ENCODE measurements at regions not wholly inside any gene's neighbourhood (a gene's known extent, or its start where the extent isn't known, plus 50 kb on each side); places are given as distances from the start of the nearest gene placed in this dataset.

GRCh38 chr13:37361608-37362007 is 237.0 kb downstream of the POSTN start:
- no peak for DNase-seq
- Histone ChIP-seq H3K9ac (no peak overlapping the region), H4K20me1 (ENCODE audit: insufficient read depth) (no peaks in the 10 kb centered on the region), H3F3A (ENCODE audit: insufficient read depth) (no peaks in the 10 kb centered on the region), H3K36me3 (ENCODE audit: low read depth) (no peaks in the 10 kb centered on the region), H3K4me3 (no peak overlapping the region), H2AFZ (0 out of 2 replicates have a peak overlapping the region, but pooled peaks have one; percentile 72), H3K9me3 (ENCODE audit: low read depth) (no peaks in the 10 kb centered on the region), H3K27ac (no peak overlapping the region), H3K27me3 (replicated peaks; ENCODE audit: insufficient read depth) (no peaks in the 10 kb centered on the region), H3K4me2 (ENCODE audit: unreplicated experiment) (no peak overlapping the region), H3K79me2 (ENCODE audit: insufficient read depth) (no peaks in the 10 kb centered on the region), H3K4me1 (ENCODE audit: insufficient read depth) (peaks cover 19% of the 10 kb centered on the region), H3K9me2 (ENCODE audit: insufficient read depth) (0 out of 2 replicates have a peak, but pooled peaks cover 4% of the 10 kb centered on the region)
- in situ Hi-C loops (cut with MboI): no loop called here
- 96 to 98% methylated on average over 3 of the region's 3 CpGs for whole genome bisulfite sequencing, 2 experiments (ENCODE audit: low coverage in 1 of 2, low lambda C conversion rate in 2 of 2, missing lambda C conversion rate in 2 of 2)
- TF ChIP-seq EZH2 (IDR thresholded peaks at IDR 0.05; ENCODE audit: insufficient read depth, poor library complexity, severe bottlenecking): no peak
- TF ChIP-seq EZH2phosphoT487 (IDR thresholded peaks at IDR 0.05; ENCODE audit: insufficient read depth, low read depth): no peak

DNA sequence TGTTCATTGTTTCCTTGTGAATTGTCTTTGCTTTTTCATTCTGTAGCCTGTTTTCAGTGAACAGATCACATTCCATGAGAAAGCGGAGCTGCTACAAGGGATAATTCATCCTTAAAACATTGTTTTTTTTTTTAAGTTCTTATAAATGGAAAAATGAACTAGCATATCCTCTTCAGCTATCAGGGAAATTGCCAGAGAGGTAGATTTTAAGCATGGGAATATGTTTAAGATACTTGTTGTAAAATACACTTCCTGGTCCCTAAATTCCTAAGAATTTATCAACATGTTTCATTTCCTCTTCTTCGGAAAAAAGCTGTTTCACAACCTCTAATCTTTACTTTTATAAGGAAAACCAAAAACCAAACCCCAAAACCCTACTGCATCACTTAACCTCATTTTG is 238.0 kb downstream of the POSTN start:
- no peaks in the 10 kb centered on the region for H3F3A ChIP-seq (ENCODE audit: insufficient read depth)
- TF ChIP-seq EZH2phosphoT487 (IDR thresholded peaks at IDR 0.05; ENCODE audit: insufficient read depth, low read depth) (no peak), EZH2 (IDR thresholded peaks at IDR 0.05; ENCODE audit: insufficient read depth, poor library complexity, severe bottlenecking) (no peak)
- H3K9me2 ChIP-seq (ENCODE audit: insufficient read depth): 0 out of 2 replicates have a peak, but pooled peaks cover 4% of the 10 kb centered on the region
- H3K27me3 ChIP-seq (replicated peaks; ENCODE audit: insufficient read depth): no peaks in the 10 kb centered on the region
- H3K4me3 ChIP-seq: peak overlapping the region; percentile 4; the same call in 1 of the 2 replicates
- peaks cover 19% of the 10 kb centered on the region for H3K4me1 ChIP-seq (ENCODE audit: insufficient read depth)
- peak overlapping the region; percentile 72 for H2AFZ ChIP-seq
- H3K36me3 ChIP-seq (ENCODE audit: low read depth): no peaks in the 10 kb centered on the region
- DNase-seq: peak; percentile 19
- in situ Hi-C loops (cut with MboI): no loop called here
- WGBS, 2 experiments (ENCODE audit: low coverage in 1 of 2, low lambda C conversion rate in 2 of 2, missing lambda C conversion rate in 2 of 2): 49 to 50% methylated on average over 2 of the region's 2 CpGs
- peak overlapping the region; percentile 52 for H3K4me2 ChIP-seq (ENCODE audit: unreplicated experiment)
- H3K9me3 ChIP-seq (ENCODE audit: low read depth): no peaks in the 10 kb centered on the region
- H3K9ac ChIP-seq: no peak overlapping the region
- H3K27ac ChIP-seq: no peak overlapping the region
- H4K20me1 ChIP-seq (ENCODE audit: insufficient read depth): no peaks in the 10 kb centered on the region
- no peaks in the 10 kb centered on the region for H3K79me2 ChIP-seq (ENCODE audit: insufficient read depth)

DNA sequence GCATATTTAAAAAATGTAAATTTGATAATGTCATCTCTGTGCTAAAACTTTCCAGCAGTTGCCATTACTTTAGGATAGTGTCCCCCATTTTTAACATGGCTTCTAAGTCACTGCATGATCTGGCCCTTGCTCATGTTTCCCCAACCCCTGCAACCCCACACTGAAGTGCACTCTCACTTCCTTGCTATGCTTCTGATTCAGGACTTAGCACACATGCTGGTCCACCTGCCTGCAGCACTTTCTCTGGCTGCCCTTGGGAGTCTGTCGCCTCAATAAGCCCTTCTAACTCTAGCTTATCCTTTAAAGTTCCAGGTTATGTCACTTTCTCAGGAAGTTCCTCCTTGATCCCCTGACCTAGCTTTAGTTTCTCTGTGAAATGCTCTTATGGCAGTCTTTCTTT is 241.0 kb downstream of the POSTN start:
- peak; percentile 13 for DNase-seq
- in situ Hi-C loops (cut with MboI): no loop called here
- H3K79me2 ChIP-seq (ENCODE audit: insufficient read depth): no peaks in the 10 kb centered on the region

DNA sequence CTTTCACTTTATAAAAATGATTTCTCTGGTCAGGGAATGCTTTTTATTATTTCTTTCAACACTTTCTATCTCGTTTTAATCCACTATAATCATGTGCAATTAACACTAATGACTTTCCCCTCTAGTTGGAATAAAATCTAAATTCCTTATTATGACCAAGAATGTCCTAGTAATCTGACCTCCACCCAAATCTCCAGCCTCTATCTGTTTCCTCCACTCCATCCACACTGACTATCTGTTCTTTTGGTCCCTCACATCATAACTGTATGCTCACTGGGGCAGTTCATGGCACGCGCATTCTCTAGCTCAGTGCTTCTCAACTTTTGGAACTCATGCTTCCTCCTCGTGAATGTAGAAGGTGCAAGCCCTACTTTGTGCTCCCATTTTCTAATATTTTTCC is 244.7 kb downstream of the POSTN start:
- Histone ChIP-seq H3K4me1 (ENCODE audit: insufficient read depth) (no peaks in the 10 kb centered on the region), H3K36me3 (ENCODE audit: low read depth) (no peaks in the 10 kb centered on the region), H3F3A (ENCODE audit: insufficient read depth) (no peaks in the 10 kb centered on the region), H3K9me3 (ENCODE audit: low read depth) (no peaks in the 10 kb centered on the region), H3K27me3 (replicated peaks; ENCODE audit: insufficient read depth) (no peaks in the 10 kb centered on the region), H3K4me2 (ENCODE audit: unreplicated experiment) (no peak overlapping the region), H3K4me3 (no peak overlapping the region), H2AFZ (no peak overlapping the region), H3K9ac (no peak overlapping the region), H3K9me2 (ENCODE audit: insufficient read depth) (no peaks in the 10 kb centered on the region), H3K79me2 (ENCODE audit: insufficient read depth) (no peaks in the 10 kb centered on the region), H4K20me1 (ENCODE audit: insufficient read depth) (no peaks in the 10 kb centered on the region), H3K27ac (no peak overlapping the region)
- in situ Hi-C loops (cut with MboI): no loop called here
- no peak for DNase-seq
- TF ChIP-seq EZH2phosphoT487 (IDR thresholded peaks at IDR 0.05; ENCODE audit: insufficient read depth, low read depth) (no peak), EZH2 (IDR thresholded peaks at IDR 0.05; ENCODE audit: insufficient read depth, poor library complexity, severe bottlenecking) (no peak)
- WGBS, 2 experiments (ENCODE audit: low coverage in 1 of 2, low lambda C conversion rate in 2 of 2, missing lambda C conversion rate in 2 of 2): 73 to 74% methylated on average over 4 of the region's 4 CpGs

More for the DNA sequence above, 241.0 kb downstream of the POSTN start:
- Histone ChIP-seq H3K36me3 (ENCODE audit: low read depth) (no peaks in the 10 kb centered on the region), H3K9me2 (ENCODE audit: insufficient read depth) (no peaks in the 10 kb centered on the region), H3K4me3 (no peak overlapping the region), H3F3A (ENCODE audit: insufficient read depth) (no peaks in the 10 kb centered on the region), H4K20me1 (ENCODE audit: insufficient read depth) (no peaks in the 10 kb centered on the region), H3K4me2 (ENCODE audit: unreplicated experiment) (no peak overlapping the region), H3K9me3 (ENCODE audit: low read depth) (no peaks in the 10 kb centered on the region), H3K9ac (no peak overlapping the region), H2AFZ (no peak overlapping the region), H3K27ac (no peak overlapping the region), H3K27me3 (replicated peaks; ENCODE audit: insufficient read depth) (no peaks in the 10 kb centered on the region), H3K4me1 (ENCODE audit: insufficient read depth) (peaks cover 19% of the 10 kb centered on the region)
- 93 to 100% methylated on average over 1 of the region's 1 CpG for WGBS, 2 experiments (ENCODE audit: low coverage in 1 of 2, low lambda C conversion rate in 2 of 2, missing lambda C conversion rate in 2 of 2)
- TF ChIP-seq EZH2phosphoT487 (IDR thresholded peaks at IDR 0.05; ENCODE audit: insufficient read depth, low read depth): no peak

GRCh38 chr13:37351211-37351610 is 245.7 kb upstream of the CSNK1A1L start:
- Histone ChIP-seq H3K4me1 (ENCODE audit: insufficient read depth) (no peaks in the 10 kb centered on the region), H3K36me3 (ENCODE audit: low read depth) (no peaks in the 10 kb centered on the region), H3K79me2 (ENCODE audit: insufficient read depth) (no peaks in the 10 kb centered on the region), H3K4me3 (no peak overlapping the region), H3K4me2 (ENCODE audit: unreplicated experiment) (no peak overlapping the region), H3K9ac (no peak overlapping the region), H3K27me3 (replicated peaks; ENCODE audit: insufficient read depth) (no peaks in the 10 kb centered on the region), H3K9me3 (ENCODE audit: low read depth) (no peaks in the 10 kb centered on the region), H4K20me1 (ENCODE audit: insufficient read depth) (no peaks in the 10 kb centered on the region), H3K9me2 (ENCODE audit: insufficient read depth) (no peaks in the 10 kb centered on the region), H2AFZ (no peak overlapping the region), H3F3A (ENCODE audit: insufficient read depth) (no peaks in the 10 kb centered on the region), H3K27ac (no peak overlapping the region)
- no peak for TF ChIP-seq EZH2phosphoT487 (IDR thresholded peaks at IDR 0.05; ENCODE audit: insufficient read depth, low read depth)
- no peak for TF ChIP-seq EZH2 (IDR thresholded peaks at IDR 0.05; ENCODE audit: insufficient read depth, poor library complexity, severe bottlenecking)
- WGBS, 2 experiments (ENCODE audit: low coverage in 1 of 2, low lambda C conversion rate in 2 of 2, missing lambda C conversion rate in 2 of 2): 69 to 75% methylated on average over 2 of the region's 2 CpGs
- no peak for DNase-seq
- in situ Hi-C loops (cut with MboI): no loop called here
